ENCODE measurements at regions not wholly inside any gene's neighbourhood (a gene's known extent, or its start where the extent isn't known, plus 50 kb on each side); places are given as distances from the start of the nearest gene placed in this dataset.

DNA sequence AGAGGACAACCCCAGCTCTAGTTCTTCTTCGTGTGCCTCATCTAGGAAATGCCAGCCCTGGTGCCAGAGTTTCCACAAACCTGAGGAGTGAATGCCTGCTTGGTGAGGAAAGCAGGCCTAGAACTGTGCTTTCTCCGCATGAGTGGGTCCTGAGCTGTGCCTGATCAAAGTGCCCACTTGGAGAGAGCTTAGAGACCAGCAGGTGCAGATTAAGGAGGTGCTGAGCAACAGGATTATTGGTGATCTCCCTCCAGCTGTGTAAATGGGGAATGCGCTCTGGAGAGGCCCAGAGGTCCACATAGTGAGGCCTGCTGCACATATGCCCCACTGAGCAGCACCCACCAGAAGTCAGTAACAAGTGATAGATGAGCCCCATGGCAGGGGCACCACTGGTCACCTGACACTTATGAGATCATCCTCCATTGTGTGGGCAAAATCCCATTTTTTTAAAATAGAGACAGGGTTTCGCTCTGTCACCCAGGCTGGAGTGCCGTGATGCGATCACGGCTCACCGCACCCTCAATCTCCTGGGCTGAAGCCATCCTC is 127.2 kb upstream of the ZC3H12A start:
- no peak for DNase-seq
- H3K9me3 Mint-ChIP-seq (ENCODE audit: unreplicated experiment), result peaks cover 3% of the 10 kb centered on the region
- H3K4me3 Mint-ChIP-seq (ENCODE audit: unreplicated experiment), result no peak overlapping the region

DNA sequence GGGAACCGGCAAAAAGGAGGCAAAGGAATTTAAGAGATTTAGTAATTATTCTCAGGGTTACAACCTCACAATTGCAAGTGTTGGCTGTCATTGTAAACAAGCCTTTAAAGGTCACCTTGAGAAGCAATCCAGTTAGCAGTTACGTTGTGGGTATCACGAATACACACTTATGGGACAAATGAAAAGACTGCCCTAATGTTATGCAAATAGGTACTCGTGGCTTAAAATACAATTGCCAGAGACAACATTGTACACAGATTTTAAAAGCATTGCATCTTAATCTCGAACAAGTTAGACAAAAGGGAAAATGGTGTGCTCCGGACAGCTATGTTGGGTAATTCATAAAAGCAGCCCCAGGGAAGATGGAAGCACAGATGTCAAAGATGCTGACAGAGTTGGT is 120.5 kb upstream of the ZC3H12A start:
- H3K36me3 Mint-ChIP-seq (ENCODE audit: unreplicated experiment), result no peaks in the 10 kb centered on the region
- peaks cover 5% of the 10 kb centered on the region for H3K4me1 Mint-ChIP-seq (ENCODE audit: low read depth, unreplicated experiment)
- peaks cover 3% of the 10 kb centered on the region for H3K27me3 Mint-ChIP-seq (ENCODE audit: unreplicated experiment)
- DNase-seq, result no peak
- no peak overlapping the region for H3K4me3 Mint-ChIP-seq (ENCODE audit: unreplicated experiment)
- no peaks in the 10 kb centered on the region for H3K9me3 Mint-ChIP-seq (ENCODE audit: unreplicated experiment)
- H3K27ac Mint-ChIP-seq (ENCODE audit: unreplicated experiment), result no peak overlapping the region
- TF ChIP-seq CTCF (IDR thresholded peaks at IDR 0.05; ENCODE audit: partially characterized antibody, unreplicated experiment), result no peak

More for the DNA sequence above, 127.2 kb upstream of the ZC3H12A start:
- TF ChIP-seq CTCF (IDR thresholded peaks at IDR 0.05; ENCODE audit: partially characterized antibody, unreplicated experiment), result no peak
- Mint-ChIP-seq H3K27ac (ENCODE audit: unreplicated experiment) (no peak overlapping the region), H3K36me3 (ENCODE audit: unreplicated experiment) (no peaks in the 10 kb centered on the region), H3K4me1 (ENCODE audit: low read depth, unreplicated experiment) (no peaks in the 10 kb centered on the region), H3K27me3 (ENCODE audit: unreplicated experiment) (peaks cover 2% of the 10 kb centered on the region)

- Mint-ChIP-seq H3K9me3 (ENCODE audit: unreplicated experiment) (no peaks in the 10 kb centered on the region), H3K4me3 (ENCODE audit: unreplicated experiment) (no peak overlapping the region), H3K36me3 (ENCODE audit: unreplicated experiment) (no peaks in the 10 kb centered on the region), H3K27me3 (ENCODE audit: unreplicated experiment) (peaks cover 3% of the 10 kb centered on the region), H3K4me1 (ENCODE audit: low read depth, unreplicated experiment) (peaks cover 5% of the 10 kb centered on the region), H3K27ac (ENCODE audit: unreplicated experiment) (no peak overlapping the region)
- no peak for DNase-seq
- TF ChIP-seq CTCF (IDR thresholded peaks at IDR 0.05; ENCODE audit: partially characterized antibody, unreplicated experiment), result no peak
Measured at GRCh38 chr1:37354876-37355650, 119.3 kb upstream of the ZC3H12A start.

GRCh38 chr1:37358992-37359391 is 115.4 kb upstream of the ZC3H12A start:
- Mint-ChIP-seq H3K4me3 (ENCODE audit: unreplicated experiment) (no peak overlapping the region), H3K27ac (ENCODE audit: unreplicated experiment) (no peak overlapping the region), H3K9me3 (ENCODE audit: unreplicated experiment) (no peaks in the 10 kb centered on the region)

More at GRCh38 chr1:37358992-37359391, 115.4 kb upstream of the ZC3H12A start:
- DNase-seq, result no peak
- Mint-ChIP-seq H3K27me3 (ENCODE audit: unreplicated experiment) (peaks cover 6% of the 10 kb centered on the region), H3K36me3 (ENCODE audit: unreplicated experiment) (no peaks in the 10 kb centered on the region), H3K4me1 (ENCODE audit: low read depth, unreplicated experiment) (peaks cover 8% of the 10 kb centered on the region)
- no peak for TF ChIP-seq CTCF (IDR thresholded peaks at IDR 0.05; ENCODE audit: partially characterized antibody, unreplicated experiment)

Data from glutamatergic neuron (in vitro differentiated cells).